H1 (cell line): ENCODE measurements at regions not wholly inside any gene's neighbourhood (a gene's known extent, or its start where the extent isn't known, plus 50 kb on each side); places are given as distances from the start of the nearest gene placed in this dataset.

Experiments used
- CTCF ChIA-PET: fragments of 300-600 bp; sonication (Branson Sonifier 250); formaldehyde crosslinking; loops from one replicate; lab custom pipeline; 2021; ENCODE audit not compliant: partially characterized antibody; lab: Charles Lee
- POLR2A ChIA-PET: fragments of 300-600 bp; sonication (Branson Sonifier 250); formaldehyde crosslinking; loops from one replicate; lab custom pipeline; 2021; ENCODE audit warnings: inconsistent platforms; ENCODE audit not compliant: partially characterized antibody; lab: Charles Lee
- DNase-seq, 2 experiments: peaks; one replicate each; pipeline versions ENCODE4 v3.0.0 to v3.0.0-alpha.2; 2010 to 2022; ENCODE audit warnings: low spot score in 2 of 2, low read depth in 1 of 2, mixed read lengths in 1 of 2
- FAIRE-seq: peaks from 2 replicates; lab custom pipeline; 2011; peaks lifted over from hg19 to GRCh38; lab: Jason Lieb, UNC
- H2AFZ ChIP-seq: 2 replicates; pipeline ENCODE4 v1.8.1; 2012; ENCODE audit warnings: low read length, inconsistent platforms
- H2AK5ac ChIP-seq: 2 replicates; pipeline ENCODE4 v1.6.1; 2013; ENCODE audit warnings: low read depth, low read length
- H2BK120ac ChIP-seq: replicated peaks from 2 replicates; pipeline ENCODE3; 2013; ENCODE audit warnings: low read depth, low read length, inconsistent platforms
- H2BK12ac ChIP-seq: 2 replicates; pipeline ENCODE4 v1.6.1; 2013; ENCODE audit warnings: low read depth, low read length
- H2BK15ac ChIP-seq: 2 replicates; pipeline ENCODE4 v1.6.1; 2013; ENCODE audit warnings: low read length
- H2BK20ac ChIP-seq: 2 replicates; pipeline ENCODE4 v1.6.1; 2013; ENCODE audit warnings: low read length
- H2BK5ac ChIP-seq: 2 replicates; pipeline ENCODE4 v1.6.1; 2013; ENCODE audit warnings: low read depth, low read length
- H3K14ac ChIP-seq: 2 replicates; pipeline ENCODE4 v1.6.1; 2013; ENCODE audit warnings: inconsistent platforms; ENCODE audit not compliant: insufficient read length
- H3K18ac ChIP-seq: 2 replicates; pipeline ENCODE4 v1.6.1; 2013; ENCODE audit warnings: low read length; ENCODE audit errors: extremely low read depth
- H3K23ac ChIP-seq: 2 replicates; pipeline ENCODE4 v1.6.1; 2013; ENCODE audit warnings: inconsistent platforms; ENCODE audit not compliant: insufficient read length
- H3K23me2 ChIP-seq: 2 replicates; pipeline ENCODE4 v1.6.1; 2013; ENCODE audit warnings: low read depth, low read length
- H3K27ac ChIP-seq: 2 replicates; pipeline ENCODE4 v1.6.1; 2011; ENCODE audit warnings: low read depth, low read length, inconsistent platforms
- H3K27me3 ChIP-seq, 4 experiments: replicated peaks in 1 of 4; 1 replicate in 1 of 4; 2 replicates in 3 of 4; pipeline versions ENCODE4 v1.6.1 to v1.8.1; 2011 to 2013; ENCODE audit warnings: low read length in 3 of 4, mild to moderate bottlenecking in 3 of 4, inconsistent platforms in 2 of 4, mixed read lengths in 2 of 4, moderate library complexity in 1 of 4; ENCODE audit not compliant: control insufficient read depth in 3 of 4, insufficient read depth in 3 of 4; ENCODE audit errors: extremely low read depth in 1 of 4
- H3K36me3 ChIP-seq, 4 experiments: 2 replicates each; pipeline versions ENCODE4 v1.6.1 to v1.8.1; 2011 to 2013; ENCODE audit warnings: mild to moderate bottlenecking in 4 of 4, low read length in 3 of 4, moderate library complexity in 2 of 4, control low read depth in 1 of 4, inconsistent platforms in 1 of 4; ENCODE audit not compliant: insufficient read depth in 4 of 4, control insufficient read depth in 2 of 4
- H3K4ac ChIP-seq: replicated peaks from 2 replicates; pipeline ENCODE3; 2013; ENCODE audit warnings: low read length, low read depth, mixed read lengths, inconsistent platforms; ENCODE audit not compliant: insufficient read length
- H3K4me1 ChIP-seq, 4 experiments: replicated peaks in 1 of 4; 1 replicate in 1 of 4; 2 replicates in 3 of 4; pipeline versions ENCODE4 v1.6.1 to v1.8.1; 2011 to 2013; ENCODE audit warnings: low read length in 3 of 4, inconsistent platforms in 2 of 4, mixed read lengths in 1 of 4; ENCODE audit not compliant: insufficient read depth in 4 of 4, control insufficient read depth in 3 of 4
- H3K4me2 ChIP-seq, 2 experiments: 2 replicates each; pipeline versions ENCODE4 v1.6.1 to v1.8.1; 2011 to 2013; ENCODE audit warnings: low read depth in 2 of 2, low read length in 2 of 2, control low read depth in 1 of 2, inconsistent platforms in 1 of 2, mild to moderate bottlenecking in 1 of 2; ENCODE audit not compliant: insufficient read depth in 1 of 2
- H3K4me3 ChIP-seq, 4 experiments: fragments of 200-600, 300-600 bp in 1 of 4; sonication (generic), shearing (Covaris generic), sonication (Bioruptor Twin) in 1 of 4; 2 replicates each; pipeline versions ENCODE4 v1.5.1 to v1.8.1; 2011 to 2016; ENCODE audit warnings: low read length in 4 of 4, low read depth in 3 of 4, control low read depth in 2 of 4, inconsistent platforms in 2 of 4, mild to moderate bottlenecking in 2 of 4, mixed read lengths in 1 of 4, moderate library complexity in 1 of 4; ENCODE audit not compliant: insufficient read depth in 2 of 4; ENCODE audit errors: extremely low read depth in 1 of 4
- H3K56ac ChIP-seq: replicated peaks from 2 replicates; pipeline ENCODE3; 2013; ENCODE audit warnings: low read depth, mild to moderate bottlenecking, mixed read lengths, low read length, inconsistent platforms; ENCODE audit not compliant: insufficient read length
- H3K79me1 ChIP-seq: 2 replicates; pipeline ENCODE4 v1.6.1; 2013; ENCODE audit warnings: low read depth, low read length, control low read depth
- H3K79me2 ChIP-seq, 2 experiments: 2 replicates each; pipeline versions ENCODE4 v1.6.1 to v1.8.1; 2012 to 2013; ENCODE audit warnings: low read length in 2 of 2, mild to moderate bottlenecking in 2 of 2, inconsistent platforms in 1 of 2; ENCODE audit not compliant: insufficient read depth in 2 of 2, control insufficient read depth in 1 of 2
- H3K9ac ChIP-seq, 4 experiments: replicated peaks in 1 of 4; 1 replicate in 1 of 4; 2 replicates in 3 of 4; pipeline versions ENCODE4 v1.6.1 to v1.8.1; 2011 to 2013; ENCODE audit warnings: low read depth in 3 of 4, low read length in 3 of 4, control low read depth in 2 of 4, mild to moderate bottlenecking in 2 of 4, moderate library complexity in 2 of 4, inconsistent platforms in 1 of 4; ENCODE audit errors: extremely low read depth in 1 of 4
- H3K9me3 ChIP-seq, 2 experiments: 2 replicates each; pipeline versions ENCODE4 v1.6.1 to v1.8.1; 2012 to 2013; ENCODE audit warnings: mild to moderate bottlenecking in 2 of 2, moderate library complexity in 2 of 2, control low read depth in 1 of 2, inconsistent platforms in 1 of 2, low read depth in 1 of 2, low read length in 1 of 2, mixed read lengths in 1 of 2; ENCODE audit not compliant: insufficient read depth in 2 of 2
- H4K20me1 ChIP-seq, 2 experiments: replicated peaks in 1 of 2; 2 replicates each; pipeline versions ENCODE3 to v1.8.1; 2011 to 2013; ENCODE audit warnings: inconsistent platforms in 2 of 2, low read length in 2 of 2, mild to moderate bottlenecking in 1 of 2; ENCODE audit not compliant: insufficient read depth in 2 of 2, control insufficient read depth in 1 of 2
- H4K5ac ChIP-seq: 2 replicates; pipeline ENCODE4 v1.6.1; 2013; ENCODE audit warnings: low read length, low read depth, mixed read lengths, inconsistent platforms; ENCODE audit not compliant: insufficient read length
- H4K8ac ChIP-seq: 2 replicates; pipeline ENCODE4 v1.8.0; 2013; ENCODE audit warnings: mild to moderate bottlenecking, moderate library complexity, low read length, inconsistent platforms; ENCODE audit not compliant: insufficient read depth; ENCODE audit errors: extremely low read depth
- H4K91ac ChIP-seq: replicated peaks from 2 replicates; pipeline ENCODE3; 2013; ENCODE audit warnings: low read length, mixed read lengths, inconsistent platforms; ENCODE audit not compliant: insufficient read length
- BCL11A ChIP-seq, 2 experiments: IDR thresholded peaks; one replicate each; pipeline ENCODE4 v1.6.1; 2011; ENCODE audit warnings: low read depth in 2 of 2, low read length in 2 of 2, mild to moderate bottlenecking in 2 of 2
- CBX8 ChIP-seq: fragments of 300-800, 300-1000 bp; sonication (generic); IDR thresholded peaks from 2 replicates; pipeline ENCODE4 v1.7.1; 2016; ENCODE audit warnings: low read depth, low read length, borderline replicate concordance
- CREB1 ChIP-seq: IDR thresholded peaks from 2 replicates; pipeline ENCODE4 v1.6.1; 2012; ENCODE audit warnings: inconsistent platforms
- EGR1 ChIP-seq: IDR thresholded peaks from 2 replicates; pipeline ENCODE4 v1.6.1; 2011; ENCODE audit warnings: low read depth, low read length, borderline replicate concordance
- HDAC6 ChIP-seq: IDR thresholded peaks from one replicate; pipeline ENCODE4 v1.7.1; 2012; ENCODE audit warnings: low read depth, mild to moderate bottlenecking, inconsistent platforms, low read length, moderate library complexity
- NANOG ChIP-seq: IDR thresholded peaks from 2 replicates; pipeline ENCODE4 v1.6.1; 2011; ENCODE audit warnings: low read length, low read depth, mild to moderate bottlenecking, inconsistent platforms; ENCODE audit not compliant: insufficient read depth, poor library complexity, severe bottlenecking
- SIRT6 ChIP-seq: IDR thresholded peaks from one replicate; pipeline ENCODE4 v1.7.1; 2012; ENCODE audit warnings: low read length, inconsistent platforms
- TBP ChIP-seq: IDR thresholded peaks from 2 replicates; pipeline ENCODE4 v1.6.1; 2011; ENCODE audit warnings: low read depth, low read length, improper control_type of control experiment
- WGBS, 2 experiments: shearing (Covaris generic) in 1 of 2; methylation state at CpG; one replicate each; pipeline versions ENCODE4 v1.1.6 to v1.1.7; 2013 to 2015; ENCODE audit warnings: low lambda C conversion rate in 2 of 2, mixed read lengths in 2 of 2, inconsistent platforms in 1 of 2, low coverage in 1 of 2, missing lambda C conversion rate in 1 of 2; ENCODE audit not compliant: insufficient replicate concordance in 2 of 2, insufficient coverage in 1 of 2, insufficient read length in 1 of 2; ENCODE audit errors: extremely low coverage in 1 of 2, missing lambda C conversion rate in 1 of 2; 5-methylcytosine and 5-hydroxymethylcytosine counted together
- TF ChIP-seq, protein P1 (sequence below), 3 experiments: IDR thresholded peaks; 1 replicate in 2 of 3; 2 replicates in 1 of 3; pipeline versions ENCODE4 v1.5.1 to v1.6.1; 2011; ENCODE audit warnings: low read length in 3 of 3, mild to moderate bottlenecking in 3 of 3, inconsistent platforms in 2 of 3, low read depth in 1 of 3, moderate library complexity in 1 of 3; ENCODE audit not compliant: insufficient read depth in 1 of 3; ENCODE audit errors: control extremely low read depth in 1 of 3

DNA sequence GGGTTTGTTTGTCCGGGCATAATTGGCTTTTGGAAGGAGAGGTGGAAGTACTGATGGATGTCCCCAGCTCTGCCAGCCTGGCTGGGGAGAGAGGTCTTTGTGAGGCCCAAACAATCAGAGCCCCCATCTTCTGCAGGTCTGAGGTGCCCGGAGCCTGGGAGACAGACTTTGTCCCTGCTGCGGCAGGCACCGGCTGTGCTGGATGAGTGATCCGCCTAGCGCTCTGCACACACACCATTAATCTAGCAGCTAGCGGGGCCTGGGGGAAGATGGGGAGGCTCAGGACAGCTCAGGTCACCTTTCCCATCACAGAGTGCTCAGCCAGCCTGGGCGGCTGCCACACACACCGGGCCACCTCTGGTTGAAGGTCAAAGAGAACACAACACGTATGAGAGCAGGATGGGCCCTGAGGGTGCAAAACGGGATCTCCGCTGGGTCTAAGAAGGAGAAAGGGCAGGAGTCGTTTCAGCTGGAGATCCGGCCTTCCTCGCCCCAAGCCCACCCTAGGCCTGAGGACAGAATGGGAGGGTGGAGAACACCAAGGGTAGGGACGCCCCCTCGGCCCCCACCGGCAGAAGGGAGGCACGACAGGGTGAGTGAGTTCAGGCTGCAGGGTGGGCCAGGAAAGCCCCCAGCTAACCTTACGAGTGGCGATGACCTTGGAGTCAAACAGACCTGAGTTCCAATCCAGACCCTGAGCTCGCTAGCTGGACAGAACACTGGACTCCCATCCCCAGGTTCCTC is 341.8 kb downstream of the NPHP4 start:
- DNase-seq (no peak), FAIRE-seq (no peak)
- H3K23me2 ChIP-seq = no peaks in the 10 kb centered on the region
- CTCF ChIA-PET = interaction anchor here (1.1 to 4.3 kb wide), 3 partner anchors 10 to 95 kb away, joined by 3 to 15 read pairs (median 5); no protein-coding TSS in a partner anchor
- no peak overlapping the region for H2BK15ac ChIP-seq
- H4K20me1 ChIP-seq = no peaks in the 10 kb centered on the region
- H3K9ac ChIP-seq = no peak overlapping the region
- TF ChIP-seq TBP (no peak), CREB1 (no peak), SIRT6 (no peak), NANOG (no peak), HDAC6 (no peak), CBX8 (no peak), BCL11A (IDR thresholded peaks at IDR 0.05; ENCODE audit: low read depth in 2 of 2, low read length in 2 of 2) (no peak), EGR1 (no peak)
- TF ChIP-seq, protein P1, sequence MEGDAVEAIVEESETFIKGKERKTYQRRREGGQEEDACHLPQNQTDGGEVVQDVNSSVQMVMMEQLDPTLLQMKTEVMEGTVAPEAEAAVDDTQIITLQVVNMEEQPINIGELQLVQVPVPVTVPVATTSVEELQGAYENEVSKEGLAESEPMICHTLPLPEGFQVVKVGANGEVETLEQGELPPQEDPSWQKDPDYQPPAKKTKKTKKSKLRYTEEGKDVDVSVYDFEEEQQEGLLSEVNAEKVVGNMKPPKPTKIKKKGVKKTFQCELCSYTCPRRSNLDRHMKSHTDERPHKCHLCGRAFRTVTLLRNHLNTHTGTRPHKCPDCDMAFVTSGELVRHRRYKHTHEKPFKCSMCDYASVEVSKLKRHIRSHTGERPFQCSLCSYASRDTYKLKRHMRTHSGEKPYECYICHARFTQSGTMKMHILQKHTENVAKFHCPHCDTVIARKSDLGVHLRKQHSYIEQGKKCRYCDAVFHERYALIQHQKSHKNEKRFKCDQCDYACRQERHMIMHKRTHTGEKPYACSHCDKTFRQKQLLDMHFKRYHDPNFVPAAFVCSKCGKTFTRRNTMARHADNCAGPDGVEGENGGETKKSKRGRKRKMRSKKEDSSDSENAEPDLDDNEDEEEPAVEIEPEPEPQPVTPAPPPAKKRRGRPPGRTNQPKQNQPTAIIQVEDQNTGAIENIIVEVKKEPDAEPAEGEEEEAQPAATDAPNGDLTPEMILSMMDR (IDR thresholded peaks at IDR 0.05; ENCODE audit: control extremely low read depth in 1 of 3, insufficient read depth in 1 of 3, low read depth in 1 of 3, low read length in 3 of 3) = no peak
- H4K5ac ChIP-seq = no peak overlapping the region
- H3K18ac ChIP-seq = no peak overlapping the region
- H3K4me3 ChIP-seq = no peak overlapping the region
- no peak overlapping the region for H3K14ac ChIP-seq
- no peak overlapping the region for H2AK5ac ChIP-seq
- H3K27ac ChIP-seq = no peak overlapping the region
- H3K4me1 ChIP-seq = peaks cover 0 to 9% (median 4%) of the 10 kb centered on the region in 4 experiments; a peak in 3 of 7 replicates
- POLR2A ChIA-PET = no interaction called here
- H2BK5ac ChIP-seq = no peak overlapping the region
- WGBS, 2 experiments = 91% methylated on average over 21 of the region's 22 CpGs; no CpG with 5 or more reads in 1 of the 2 experiments
- H3K79me1 ChIP-seq = no peaks in the 10 kb centered on the region
- no peak overlapping the region for H2BK12ac ChIP-seq
- H3K79me2 ChIP-seq = no peaks in the 10 kb centered on the region
- no peak overlapping the region for H3K56ac ChIP-seq
- H3K36me3 ChIP-seq = no peaks in the 10 kb centered on the region
- H3K9me3 ChIP-seq = no peaks in the 10 kb centered on the region
- no peak overlapping the region for H3K4ac ChIP-seq
- peaks cover 0 to 4% (median 0%) of the 10 kb centered on the region in 4 experiments; a peak in 1 of 7 replicates for H3K27me3 ChIP-seq
- H2BK120ac ChIP-seq = no peak overlapping the region
- H4K8ac ChIP-seq = no peak overlapping the region
- H4K91ac ChIP-seq = no peak overlapping the region
- no peak overlapping the region for H3K23ac ChIP-seq
- H2BK20ac ChIP-seq = no peak overlapping the region
- H2AFZ ChIP-seq = no peak overlapping the region
- no peak overlapping the region for H3K4me2 ChIP-seq
